HL-60 (cell line): ENCODE measurements at regions not wholly inside any gene's neighbourhood (a gene's known extent, or its start where the extent isn't known, plus 50 kb on each side); places are given as distances from the start of the nearest gene placed in this dataset.

Source experiments
- DNase-seq, 2 experiments: peaks; one replicate each; pipeline ENCODE4 v3.0.0-alpha.2; 2010 to 2020; ENCODE audit warnings: low read depth in 1 of 2, low spot score in 1 of 2
- H3K27ac ChIP-seq: fragments of 250-450 bp; sonication (Bioruptor Pico); replicated peaks from 2 replicates; pipeline ENCODE4 v1.5.1; 2020; ENCODE audit warnings: mild to moderate bottlenecking, moderate library complexity
- H3K27me3 ChIP-seq: fragments of 250-450 bp; sonication (Bioruptor Pico); 2 replicates; pipeline ENCODE4 v1.5.1; 2021; ENCODE audit warnings: mild to moderate bottlenecking, moderate library complexity; ENCODE audit not compliant: insufficient read depth, poor library complexity, severe bottlenecking
- H3K4me3 ChIP-seq: replicated peaks from 2 replicates; pipeline ENCODE4 v1.5.1; 2011; ENCODE audit warnings: mild to moderate bottlenecking, control low read depth, low read length; ENCODE audit not compliant: insufficient read depth
- GABPA ChIP-seq: IDR thresholded peaks from 2 replicates; pipeline ENCODE4 v1.6.1; 2012; ENCODE audit warnings: low read depth
- POLR2AphosphoS5 ChIP-seq: IDR thresholded peaks from 2 replicates; pipeline ENCODE4 v1.6.1; 2012; ENCODE audit warnings: low read depth
- SPI1 ChIP-seq: IDR thresholded peaks from 2 replicates; pipeline ENCODE4 v1.6.1; 2012; ENCODE audit warnings: low read depth, mild to moderate bottlenecking, borderline replicate concordance
- TF ChIP-seq, protein P1 (sequence below): IDR thresholded peaks from one replicate; pipeline ENCODE4 v1.5.1; 2011; ENCODE audit warnings: low read length, control low read depth, inconsistent platforms; ENCODE audit not compliant: insufficient read depth
- TF ChIP-seq, protein P2 (sequence below): IDR thresholded peaks from 2 replicates; pipeline ENCODE4 v1.6.1; 2012; ENCODE audit warnings: low read depth; ENCODE audit not compliant: insufficient replicate concordance

- no peaks in the 10 kb centered on the region for H3K27me3 ChIP-seq
- no peak overlapping the region for H3K4me3 ChIP-seq
- TF ChIP-seq, protein P1, sequence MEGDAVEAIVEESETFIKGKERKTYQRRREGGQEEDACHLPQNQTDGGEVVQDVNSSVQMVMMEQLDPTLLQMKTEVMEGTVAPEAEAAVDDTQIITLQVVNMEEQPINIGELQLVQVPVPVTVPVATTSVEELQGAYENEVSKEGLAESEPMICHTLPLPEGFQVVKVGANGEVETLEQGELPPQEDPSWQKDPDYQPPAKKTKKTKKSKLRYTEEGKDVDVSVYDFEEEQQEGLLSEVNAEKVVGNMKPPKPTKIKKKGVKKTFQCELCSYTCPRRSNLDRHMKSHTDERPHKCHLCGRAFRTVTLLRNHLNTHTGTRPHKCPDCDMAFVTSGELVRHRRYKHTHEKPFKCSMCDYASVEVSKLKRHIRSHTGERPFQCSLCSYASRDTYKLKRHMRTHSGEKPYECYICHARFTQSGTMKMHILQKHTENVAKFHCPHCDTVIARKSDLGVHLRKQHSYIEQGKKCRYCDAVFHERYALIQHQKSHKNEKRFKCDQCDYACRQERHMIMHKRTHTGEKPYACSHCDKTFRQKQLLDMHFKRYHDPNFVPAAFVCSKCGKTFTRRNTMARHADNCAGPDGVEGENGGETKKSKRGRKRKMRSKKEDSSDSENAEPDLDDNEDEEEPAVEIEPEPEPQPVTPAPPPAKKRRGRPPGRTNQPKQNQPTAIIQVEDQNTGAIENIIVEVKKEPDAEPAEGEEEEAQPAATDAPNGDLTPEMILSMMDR = no peak
- TF ChIP-seq, protein P2, sequence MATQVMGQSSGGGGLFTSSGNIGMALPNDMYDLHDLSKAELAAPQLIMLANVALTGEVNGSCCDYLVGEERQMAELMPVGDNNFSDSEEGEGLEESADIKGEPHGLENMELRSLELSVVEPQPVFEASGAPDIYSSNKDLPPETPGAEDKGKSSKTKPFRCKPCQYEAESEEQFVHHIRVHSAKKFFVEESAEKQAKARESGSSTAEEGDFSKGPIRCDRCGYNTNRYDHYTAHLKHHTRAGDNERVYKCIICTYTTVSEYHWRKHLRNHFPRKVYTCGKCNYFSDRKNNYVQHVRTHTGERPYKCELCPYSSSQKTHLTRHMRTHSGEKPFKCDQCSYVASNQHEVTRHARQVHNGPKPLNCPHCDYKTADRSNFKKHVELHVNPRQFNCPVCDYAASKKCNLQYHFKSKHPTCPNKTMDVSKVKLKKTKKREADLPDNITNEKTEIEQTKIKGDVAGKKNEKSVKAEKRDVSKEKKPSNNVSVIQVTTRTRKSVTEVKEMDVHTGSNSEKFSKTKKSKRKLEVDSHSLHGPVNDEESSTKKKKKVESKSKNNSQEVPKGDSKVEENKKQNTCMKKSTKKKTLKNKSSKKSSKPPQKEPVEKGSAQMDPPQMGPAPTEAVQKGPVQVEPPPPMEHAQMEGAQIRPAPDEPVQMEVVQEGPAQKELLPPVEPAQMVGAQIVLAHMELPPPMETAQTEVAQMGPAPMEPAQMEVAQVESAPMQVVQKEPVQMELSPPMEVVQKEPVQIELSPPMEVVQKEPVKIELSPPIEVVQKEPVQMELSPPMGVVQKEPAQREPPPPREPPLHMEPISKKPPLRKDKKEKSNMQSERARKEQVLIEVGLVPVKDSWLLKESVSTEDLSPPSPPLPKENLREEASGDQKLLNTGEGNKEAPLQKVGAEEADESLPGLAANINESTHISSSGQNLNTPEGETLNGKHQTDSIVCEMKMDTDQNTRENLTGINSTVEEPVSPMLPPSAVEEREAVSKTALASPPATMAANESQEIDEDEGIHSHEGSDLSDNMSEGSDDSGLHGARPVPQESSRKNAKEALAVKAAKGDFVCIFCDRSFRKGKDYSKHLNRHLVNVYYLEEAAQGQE = no peak
- no peak overlapping the region for H3K27ac ChIP-seq
- no peak for DNase-seq
Measured at GRCh38 chr15:23750179-23750578, 63.1 kb upstream of the NDN start.

GRCh38 chr15:23750776-23751175 is 63.7 kb upstream of the NDN start:
- TF ChIP-seq GABPA = no peak
- TF ChIP-seq POLR2AphosphoS5 = no peak
- TF ChIP-seq, protein P2 = no peak
- TF ChIP-seq, protein P1 = no peak
- no peak for TF ChIP-seq SPI1
- Histone ChIP-seq H3K4me3 (no peak overlapping the region), H3K27me3 (no peaks in the 10 kb centered on the region), H3K27ac (no peak overlapping the region)
- no peak for DNase-seq

GRCh38 chr15:23753248-23753647 is 66.1 kb upstream of the NDN start:
- TF ChIP-seq, protein P2 = no peak
- no peak for TF ChIP-seq POLR2AphosphoS5
- TF ChIP-seq, protein P1 = no peak
- TF ChIP-seq SPI1 = no peak
- TF ChIP-seq GABPA = no peak
- H3K4me3 ChIP-seq = no peak overlapping the region

More at GRCh38 chr15:23753248-23753647, 66.1 kb upstream of the NDN start:
- no peaks in the 10 kb centered on the region for H3K27me3 ChIP-seq
- no peak overlapping the region for H3K27ac ChIP-seq
- no peak for DNase-seq
